HCT116 (cell line): ENCODE measurements at regions not wholly inside any gene's neighbourhood (a gene's known extent, or its start where the extent isn't known, plus 50 kb on each side); places are given as distances from the start of the nearest gene placed in this dataset.

Source experiments
- ATAC-seq: fragments of 200-7000 bp; cut with Tn5 transposase; 2 replicates; pipeline ENCODE4 v1.9.1; 2020; ENCODE audit warnings: mild to moderate bottlenecking, moderate library complexity
- BruUV-seq: library from RNA; stranded (reverse); fragments of 400-500 nt; replicated peaks from 2 replicates; lab custom pipeline; 2021; lab: Mats Ljungman, UMichigan
- CTCF ChIA-PET: fragments of 300-600 bp; sonication (Branson Sonifier 250); formaldehyde crosslinking; loops from one replicate; lab custom pipeline; 2021; ENCODE audit warnings: antibody characterized with exemption; lab: Charles Lee
- POLR2A ChIA-PET: fragments of 300-600, 350-600 bp; sonication (Branson Sonifier 250); formaldehyde crosslinking; loops from one replicate; lab custom pipeline; 2021; ENCODE audit warnings: antibody characterized with exemption; lab: Charles Lee
- RAD21 ChIA-PET, 2 experiments: fragments of 300-600 bp; sonication (Branson Sonifier 250); formaldehyde crosslinking; loops; one replicate each; lab custom pipeline; 2023; ENCODE audit warnings: low total read pairs in 2 of 2; ENCODE audit not compliant: uncharacterized antibody in 2 of 2, unreplicated experiment in 2 of 2, low non-redundant PET in 1 of 2; lab: Charles Lee
- DNase-seq: peaks from one replicate; pipeline ENCODE4 v3.0.0-alpha.2; 2010; ENCODE audit warnings: low read depth, low spot score
- H2AFZ ChIP-seq: fragments of 200-600 bp; shearing (Covaris generic), sonication (generic); 2 replicates; pipeline ENCODE4 v1.6.1; 2017; ENCODE audit warnings: low read depth, mixed run types, mixed read lengths, antibody characterized with exemption, low read length; ENCODE audit not compliant: poor library complexity, severe bottlenecking
- H3K27ac ChIP-seq: 2 replicates; pipeline ENCODE4 v1.5.1; 2012; ENCODE audit warnings: low read depth, low read length
- H3K27me3 ChIP-seq: fragments of 200-600 bp; sonication (generic); 2 replicates; pipeline ENCODE4 v1.6.1; 2016; ENCODE audit warnings: mixed run types, low read length, mixed read lengths; ENCODE audit not compliant: insufficient read depth
- H3K36me3 ChIP-seq, 2 experiments: fragments of 200-500 bp in 1 of 2; fragments of 200-600 bp in 1 of 2; sonication (Bioruptor generic) in 1 of 2; sonication (generic) in 1 of 2; 2 replicates each; pipeline versions ENCODE4 v1.5.1 to v1.6.1; 2014 to 2016; ENCODE audit warnings: low read length in 2 of 2, inconsistent platforms in 1 of 2, mixed read lengths in 1 of 2, mixed run types in 1 of 2; ENCODE audit not compliant: insufficient read depth in 2 of 2, control insufficient read depth in 1 of 2
- H3K4me1 ChIP-seq, 2 experiments: fragments of 200-600 bp in 1 of 2; sonication (generic) in 1 of 2; 2 replicates each; pipeline versions ENCODE4 v1.5.1 to v1.6.1; 2012 to 2017; ENCODE audit warnings: low read length in 2 of 2, inconsistent platforms in 1 of 2, mild to moderate bottlenecking in 1 of 2, mixed read lengths in 1 of 2, mixed run types in 1 of 2, moderate library complexity in 1 of 2; ENCODE audit not compliant: insufficient read depth in 2 of 2, control insufficient read depth in 1 of 2
- H3K4me2 ChIP-seq: fragments of 200-600 bp; sonication (generic); 2 replicates; pipeline ENCODE4 v1.6.1; 2017; ENCODE audit warnings: mixed run types, low read length, mixed read lengths
- H3K4me3 ChIP-seq, 2 experiments: fragments of 200-600 bp in 1 of 2; sonication (generic) in 1 of 2; replicated peaks in 1 of 2; 2 replicates each; pipeline ENCODE4 v1.5.1; 2011 to 2016; ENCODE audit warnings: low read length in 2 of 2, control low read depth in 1 of 2, low read depth in 1 of 2, mild to moderate bottlenecking in 1 of 2, mixed read lengths in 1 of 2, mixed run types in 1 of 2
- H3K79me2 ChIP-seq: fragments of 200-600 bp; sonication (generic); 2 replicates; pipeline ENCODE4 v1.6.1; 2017; ENCODE audit warnings: mild to moderate bottlenecking, mixed run types, low read length, moderate library complexity, mixed read lengths; ENCODE audit not compliant: insufficient read depth
- H3K9ac ChIP-seq: fragments of 200-600 bp; sonication (generic); 2 replicates; pipeline ENCODE4 v1.6.1; 2016; ENCODE audit warnings: low read length, mixed read lengths
- H3K9me2 ChIP-seq: fragments of 200-600 bp; sonication (generic), shearing (Covaris generic); 2 replicates; pipeline ENCODE4 v1.6.1; 2017; ENCODE audit warnings: mixed run types, mild to moderate bottlenecking, moderate library complexity; ENCODE audit not compliant: insufficient read depth
- H3K9me3 ChIP-seq, 2 experiments: fragments of 200-500 bp in 1 of 2; fragments of 200-600 bp in 1 of 2; sonication (Bioruptor generic) in 1 of 2; sonication (generic) in 1 of 2; 2 replicates each; pipeline ENCODE4 v1.6.1; 2014 to 2017; ENCODE audit warnings: low read length in 2 of 2, mixed read lengths in 2 of 2, inconsistent platforms in 1 of 2, low read depth in 1 of 2, mild to moderate bottlenecking in 1 of 2, mixed run types in 1 of 2, moderate library complexity in 1 of 2; ENCODE audit not compliant: control insufficient read depth in 1 of 2, insufficient read depth in 1 of 2
- H4K20me1 ChIP-seq: fragments of 200-600 bp; sonication (generic), shearing (Covaris generic); 2 replicates; pipeline ENCODE4 v1.6.1; 2017; ENCODE audit warnings: mixed run types, mild to moderate bottlenecking, moderate library complexity; ENCODE audit not compliant: insufficient read depth
- CBX3 ChIP-seq: IDR thresholded peaks from 2 replicates; pipeline ENCODE4 v1.6.1; 2012; ENCODE audit warnings: low read depth
- EGR1 ChIP-seq: IDR thresholded peaks from 2 replicates; pipeline ENCODE4 v1.6.1; 2012; ENCODE audit warnings: low read depth
- ELF1 ChIP-seq: IDR thresholded peaks from 2 replicates; pipeline ENCODE4 v1.6.1; 2012; ENCODE audit warnings: low read depth, borderline replicate concordance
- EZH2 ChIP-seq: fragments of 200-600 bp; sonication (generic); IDR thresholded peaks from 2 replicates; pipeline ENCODE4 v1.6.1; 2017; ENCODE audit warnings: antibody characterized with exemption, mixed run types
- EZH2phosphoT487 ChIP-seq: fragments of 200-600 bp; IDR thresholded peaks from 2 replicates; pipeline ENCODE4 v1.6.1; 2018; ENCODE audit warnings: antibody characterized with exemption, borderline replicate concordance
- FOSL1 ChIP-seq: IDR thresholded peaks from 2 replicates; pipeline ENCODE4 v1.6.1; 2012; ENCODE audit warnings: low read depth
- JUND ChIP-seq: IDR thresholded peaks from 2 replicates; pipeline ENCODE4 v1.6.1; 2012
- POLR2A ChIP-seq: IDR thresholded peaks from 2 replicates; pipeline ENCODE4 v1.7.0; 2011; ENCODE audit warnings: borderline replicate concordance; ENCODE audit not compliant: insufficient read depth, insufficient read length; ENCODE audit errors: extremely low read depth
- POLR2AphosphoS5 ChIP-seq: IDR thresholded peaks from 2 replicates; pipeline ENCODE4 v1.6.1; 2011; ENCODE audit warnings: mild to moderate bottlenecking, low read depth, low read length, moderate library complexity
- RAD21 ChIP-seq: IDR thresholded peaks from 2 replicates; pipeline ENCODE4 v1.6.1; 2012; ENCODE audit warnings: low read depth, mild to moderate bottlenecking
- SIN3A ChIP-seq: IDR thresholded peaks from 2 replicates; pipeline ENCODE4 v1.6.1; 2012; ENCODE audit warnings: low read depth
- SP1 ChIP-seq: IDR thresholded peaks from 2 replicates; pipeline ENCODE4 v1.6.1; 2012; ENCODE audit warnings: low read depth
- SRF ChIP-seq: IDR thresholded peaks from 2 replicates; pipeline ENCODE4 v1.6.1; 2012; ENCODE audit warnings: low read depth
- TCF7L2 ChIP-seq: IDR thresholded peaks from 2 replicates; pipeline ENCODE4 v1.7.0; 2011; ENCODE audit warnings: borderline replicate concordance, inconsistent platforms; ENCODE audit not compliant: insufficient read depth, insufficient read length; ENCODE audit errors: extremely low read depth
- YY1 ChIP-seq: IDR thresholded peaks from 2 replicates; pipeline ENCODE4 v1.6.1; 2011; ENCODE audit warnings: low read length, low read depth, moderate library complexity, mild to moderate bottlenecking; ENCODE audit not compliant: insufficient replicate concordance; ENCODE audit errors: extremely low read depth
- ZBTB33 ChIP-seq: IDR thresholded peaks from 2 replicates; pipeline ENCODE4 v1.6.1; 2011; ENCODE audit warnings: mild to moderate bottlenecking, low read length, moderate library complexity; ENCODE audit not compliant: insufficient replicate concordance; ENCODE audit errors: extremely low read depth
- ZFX ChIP-seq: fragments of 450-650 bp; IDR thresholded peaks from 2 replicates; pipeline ENCODE4 v1.6.1; 2017
- intact Hi-C: fragments of 100-400 bp; cut with micrococcal nuclease; formaldehyde crosslinking; loops from 2 replicates; pipeline ENCODE4 v1.10.0; 2022
- TF ChIP-seq, protein P1 (sequence below), 3 experiments: fragments of 200-600 bp in 1 of 3; sonication (generic) in 1 of 3; IDR thresholded peaks in 2 of 3; conservative IDR thresholded peaks in 1 of 3; 2 replicates each; pipeline ENCODE4 v1.5.1; 2012 to 2017; ENCODE audit warnings: low read depth in 2 of 3, low read length in 2 of 3, antibody characterized with exemption in 1 of 3, borderline replicate concordance in 1 of 3, control low read depth in 1 of 3, mild to moderate bottlenecking in 1 of 3, mixed read lengths in 1 of 3, mixed run types in 1 of 3, moderate library complexity in 1 of 3; ENCODE audit not compliant: insufficient read depth in 1 of 3
- TF ChIP-seq, protein P2 (sequence below): IDR thresholded peaks from 2 replicates; pipeline ENCODE4 v1.6.1; 2012; ENCODE audit warnings: low read depth
- TF ChIP-seq, protein P3 (sequence below): IDR thresholded peaks from 2 replicates; pipeline ENCODE4 v1.6.1; 2012

DNA sequence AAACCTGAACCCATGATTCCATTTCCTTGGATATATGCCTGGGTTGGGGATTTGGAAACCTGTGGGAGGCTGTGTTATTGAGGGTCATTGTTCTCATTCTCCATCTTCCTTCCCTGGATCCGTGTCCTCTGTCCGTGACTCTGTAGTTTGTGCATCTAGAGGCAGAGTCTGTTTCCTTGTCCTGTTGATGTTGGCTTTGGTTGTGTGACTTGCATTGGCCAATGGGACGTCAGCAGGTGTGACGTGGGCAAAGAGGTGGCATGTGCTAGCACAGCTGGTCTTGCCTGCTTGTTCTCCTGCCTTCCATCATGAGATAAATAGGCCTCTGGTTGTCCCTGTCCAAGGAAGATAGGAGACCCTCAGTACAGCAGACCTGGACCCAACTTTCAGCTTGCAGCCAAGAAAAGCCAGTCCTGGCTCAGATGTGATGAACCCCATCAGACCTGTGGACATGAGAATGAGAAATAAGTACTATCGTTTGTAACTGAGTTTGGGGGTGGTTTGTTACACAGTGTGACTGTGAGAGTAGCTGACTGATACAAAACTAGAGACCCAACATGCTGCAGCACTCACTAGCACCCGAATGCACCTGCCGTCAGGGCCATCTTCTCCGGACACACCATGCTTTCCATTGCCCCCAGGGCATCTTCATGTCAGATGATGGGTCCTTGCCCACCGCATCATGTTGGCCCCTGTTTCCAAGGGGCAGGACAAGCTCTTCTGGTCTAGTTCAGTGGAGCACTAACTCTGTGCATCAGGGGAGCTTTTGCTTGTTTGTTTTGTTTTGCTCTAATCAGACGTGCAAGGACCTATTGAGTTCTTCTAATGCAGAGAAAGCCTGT is 195.3 kb upstream of the SULF2 start:
- Histone ChIP-seq H3K79me2 (no peaks in the 10 kb centered on the region), H3K4me1 (peaks cover 0 to 24% of the 10 kb centered on the region in 2 experiments), H3K27me3 (no peaks in the 10 kb centered on the region), H3K9ac (no peak overlapping the region), H3K4me3 (no peak overlapping the region), H3K4me2 (no peak overlapping the region), H3K36me3 (no peaks in the 10 kb centered on the region), H2AFZ (no peak overlapping the region), H3K9me2 (no peaks in the 10 kb centered on the region), H4K20me1 (no peaks in the 10 kb centered on the region), H3K9me3 (peaks cover 0 to 3% of the 10 kb centered on the region in 2 experiments; a peak in 1 of 4 replicates), H3K27ac (no peak overlapping the region)
- ChIA-PET RAD21 (no interaction called here), POLR2A (no interaction called here), CTCF (no interaction called here)
- ATAC-seq (no peak), DNase-seq (no peak)
- BruUV-seq = no TSS peak
- intact Hi-C loops = no loop called here
- TF ChIP-seq TCF7L2 = no peak
- no peak for TF ChIP-seq RAD21
- TF ChIP-seq, protein P1, sequence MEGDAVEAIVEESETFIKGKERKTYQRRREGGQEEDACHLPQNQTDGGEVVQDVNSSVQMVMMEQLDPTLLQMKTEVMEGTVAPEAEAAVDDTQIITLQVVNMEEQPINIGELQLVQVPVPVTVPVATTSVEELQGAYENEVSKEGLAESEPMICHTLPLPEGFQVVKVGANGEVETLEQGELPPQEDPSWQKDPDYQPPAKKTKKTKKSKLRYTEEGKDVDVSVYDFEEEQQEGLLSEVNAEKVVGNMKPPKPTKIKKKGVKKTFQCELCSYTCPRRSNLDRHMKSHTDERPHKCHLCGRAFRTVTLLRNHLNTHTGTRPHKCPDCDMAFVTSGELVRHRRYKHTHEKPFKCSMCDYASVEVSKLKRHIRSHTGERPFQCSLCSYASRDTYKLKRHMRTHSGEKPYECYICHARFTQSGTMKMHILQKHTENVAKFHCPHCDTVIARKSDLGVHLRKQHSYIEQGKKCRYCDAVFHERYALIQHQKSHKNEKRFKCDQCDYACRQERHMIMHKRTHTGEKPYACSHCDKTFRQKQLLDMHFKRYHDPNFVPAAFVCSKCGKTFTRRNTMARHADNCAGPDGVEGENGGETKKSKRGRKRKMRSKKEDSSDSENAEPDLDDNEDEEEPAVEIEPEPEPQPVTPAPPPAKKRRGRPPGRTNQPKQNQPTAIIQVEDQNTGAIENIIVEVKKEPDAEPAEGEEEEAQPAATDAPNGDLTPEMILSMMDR (IDR thresholded peaks at IDR 0.05 in 2 of 3, conservative IDR thresholded peaks at IDR 0.05 in 1 of 3; ENCODE audit: borderline replicate concordance in 1 of 3, insufficient read depth in 1 of 3, low read depth in 2 of 3, low read length in 2 of 3) = no peak
- TF ChIP-seq SP1 = no peak
- no peak for TF ChIP-seq JUND
- TF ChIP-seq ZFX = no peak
- TF ChIP-seq POLR2AphosphoS5 = no peak
- TF ChIP-seq, protein P2, sequence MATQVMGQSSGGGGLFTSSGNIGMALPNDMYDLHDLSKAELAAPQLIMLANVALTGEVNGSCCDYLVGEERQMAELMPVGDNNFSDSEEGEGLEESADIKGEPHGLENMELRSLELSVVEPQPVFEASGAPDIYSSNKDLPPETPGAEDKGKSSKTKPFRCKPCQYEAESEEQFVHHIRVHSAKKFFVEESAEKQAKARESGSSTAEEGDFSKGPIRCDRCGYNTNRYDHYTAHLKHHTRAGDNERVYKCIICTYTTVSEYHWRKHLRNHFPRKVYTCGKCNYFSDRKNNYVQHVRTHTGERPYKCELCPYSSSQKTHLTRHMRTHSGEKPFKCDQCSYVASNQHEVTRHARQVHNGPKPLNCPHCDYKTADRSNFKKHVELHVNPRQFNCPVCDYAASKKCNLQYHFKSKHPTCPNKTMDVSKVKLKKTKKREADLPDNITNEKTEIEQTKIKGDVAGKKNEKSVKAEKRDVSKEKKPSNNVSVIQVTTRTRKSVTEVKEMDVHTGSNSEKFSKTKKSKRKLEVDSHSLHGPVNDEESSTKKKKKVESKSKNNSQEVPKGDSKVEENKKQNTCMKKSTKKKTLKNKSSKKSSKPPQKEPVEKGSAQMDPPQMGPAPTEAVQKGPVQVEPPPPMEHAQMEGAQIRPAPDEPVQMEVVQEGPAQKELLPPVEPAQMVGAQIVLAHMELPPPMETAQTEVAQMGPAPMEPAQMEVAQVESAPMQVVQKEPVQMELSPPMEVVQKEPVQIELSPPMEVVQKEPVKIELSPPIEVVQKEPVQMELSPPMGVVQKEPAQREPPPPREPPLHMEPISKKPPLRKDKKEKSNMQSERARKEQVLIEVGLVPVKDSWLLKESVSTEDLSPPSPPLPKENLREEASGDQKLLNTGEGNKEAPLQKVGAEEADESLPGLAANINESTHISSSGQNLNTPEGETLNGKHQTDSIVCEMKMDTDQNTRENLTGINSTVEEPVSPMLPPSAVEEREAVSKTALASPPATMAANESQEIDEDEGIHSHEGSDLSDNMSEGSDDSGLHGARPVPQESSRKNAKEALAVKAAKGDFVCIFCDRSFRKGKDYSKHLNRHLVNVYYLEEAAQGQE = no peak
- TF ChIP-seq ZBTB33 = no peak
- TF ChIP-seq POLR2A = no peak
- TF ChIP-seq CBX3 = no peak
- no peak for TF ChIP-seq SRF
- no peak for TF ChIP-seq EZH2
- no peak for TF ChIP-seq EGR1
- no peak for TF ChIP-seq SIN3A
- TF ChIP-seq ELF1 = no peak
- no peak for TF ChIP-seq FOSL1
- no peak for TF ChIP-seq EZH2phosphoT487
- no peak for TF ChIP-seq YY1
- TF ChIP-seq, protein P3, sequence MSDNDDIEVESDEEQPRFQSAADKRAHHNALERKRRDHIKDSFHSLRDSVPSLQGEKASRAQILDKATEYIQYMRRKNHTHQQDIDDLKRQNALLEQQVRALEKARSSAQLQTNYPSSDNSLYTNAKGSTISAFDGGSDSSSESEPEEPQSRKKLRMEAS = no peak
